Myocyte (in vitro differentiated cells): ENCODE measurements at regions not wholly inside any gene's neighbourhood (a gene's known extent, or its start where the extent isn't known, plus 50 kb on each side); places are given as distances from the start of the nearest gene placed in this dataset.
"Not testable (repeated sequence)": the region's sequence is repeated elsewhere in the genome, so short reads cannot be mapped to it uniquely, and the experiment has no call there.

Source experiments
- DNase-seq: peaks from one replicate; pipeline ENCODE4 v3.0.0-alpha.2; 2012; ENCODE audit warnings: low read depth

- DNase-seq = no peak
Observed at GRCh38 chr16:86337581-86338402, 172.5 kb upstream of the FOXF1 start.

GRCh38 chr16:86338403-86339115 lies 171.8 kb upstream of the FOXF1 start:
- no peak for DNase-seq

GRCh38 chr16:86342161-86342834 lies 168.0 kb upstream of the FOXF1 start:
- no peak for DNase-seq

GRCh38 chr16:86343027-86343795 lies 167.1 kb upstream of the FOXF1 start:
- DNase-seq = no peak

- DNase-seq = no peak
Observed at GRCh38 chr16:86343796-86344585, 166.3 kb upstream of the FOXF1 start.

GRCh38 chr16:86344586-86344871 lies 165.8 kb upstream of the FOXF1 start:
- no peak for DNase-seq

- no peak for DNase-seq
Observed at GRCh38 chr16:86344881-86345280, 165.4 kb upstream of the FOXF1 start.

- DNase-seq = no peak
Observed at GRCh38 chr16:86345516-86345915, 164.8 kb upstream of the FOXF1 start.

GRCh38 chr16:86346034-86346433 lies 164.3 kb upstream of the FOXF1 start:
- DNase-seq = no peak

- no peak for DNase-seq
Observed at GRCh38 chr16:86347090-86347489, 163.2 kb upstream of the FOXF1 start.

GRCh38 chr16:86347916-86348555 lies 162.3 kb upstream of the FOXF1 start:
- no peak for DNase-seq

GRCh38 chr16:86349338-86349900 lies 160.9 kb upstream of the FOXF1 start:
- DNase-seq = no peak

GRCh38 chr16:86350289-86350688 lies 160.0 kb upstream of the FOXF1 start:
- no peak for DNase-seq

GRCh38 chr16:86351041-86351784 lies 159.1 kb upstream of the FOXF1 start:
- no peak for DNase-seq

- not testable (repeated sequence) for DNase-seq
Observed at GRCh38 chr16:86351785-86352139, 158.6 kb upstream of the FOXF1 start.

GRCh38 chr16:86353148-86353547 lies 157.2 kb upstream of the FOXF1 start:
- DNase-seq = no peak

GRCh38 chr16:86353948-86354347 lies 156.4 kb upstream of the FOXF1 start:
- DNase-seq = no peak

- DNase-seq = peak; percentile 31
Observed at GRCh38 chr16:86354641-86355513, 155.4 kb upstream of the FOXF1 start.
